Astrocyte (in vitro differentiated cells and primary cell): ENCODE measurements at regions not wholly inside any gene's neighbourhood (a gene's known extent, or its start where the extent isn't known, plus 50 kb on each side); places are given as distances from the start of the nearest gene placed in this dataset.

ENCODE experiments used
- DNase-seq: peaks from one replicate; pipeline ENCODE4 v3.0.0-alpha.2; 2010; ENCODE audit warnings: low read depth
- FAIRE-seq: peaks from 2 replicates; lab custom pipeline; 2011; peaks lifted over from hg19 to GRCh38; lab: Jason Lieb, UNC
- H2AFZ ChIP-seq: 2 replicates; pipeline ENCODE4 v1.6.0; 2012; ENCODE audit warnings: low read depth, low read length, inconsistent platforms
- H3K27ac ChIP-seq: 2 replicates; pipeline ENCODE4 v1.5.1; 2011; ENCODE audit warnings: low read depth, low read length, inconsistent platforms
- H3K27me3 ChIP-seq: 2 replicates; pipeline ENCODE4 v1.6.0; 2011; ENCODE audit warnings: low read length, inconsistent platforms; ENCODE audit not compliant: insufficient read depth
- H3K36me3 ChIP-seq: 2 replicates; pipeline ENCODE4 v1.5.1; 2011; ENCODE audit warnings: low read length, inconsistent platforms; ENCODE audit not compliant: insufficient read depth
- H3K4me1 ChIP-seq: 2 replicates; pipeline ENCODE4 v1.5.1; 2011; ENCODE audit warnings: low read length, inconsistent platforms; ENCODE audit not compliant: insufficient read depth
- H3K4me2 ChIP-seq: 2 replicates; pipeline ENCODE4 v1.6.0; 2012; ENCODE audit warnings: low read length, inconsistent platforms
- H3K4me3 ChIP-seq: 2 replicates; pipeline ENCODE4 v1.5.1; 2011; ENCODE audit warnings: low read depth, mild to moderate bottlenecking, low read length, inconsistent platforms; ENCODE audit not compliant: insufficient read depth
- H3K79me2 ChIP-seq: 2 replicates; pipeline ENCODE4 v1.6.0; 2012; ENCODE audit warnings: mild to moderate bottlenecking, low read length, inconsistent platforms; ENCODE audit not compliant: insufficient read depth
- H3K9ac ChIP-seq: 2 replicates; pipeline ENCODE4 v1.6.0; 2012; ENCODE audit warnings: mild to moderate bottlenecking, low read length, inconsistent platforms
- H3K9me3 ChIP-seq: 2 replicates; pipeline ENCODE4 v1.5.1; 2012; ENCODE audit warnings: low read depth, mild to moderate bottlenecking, low read length, inconsistent platforms; ENCODE audit not compliant: insufficient read depth
- H4K20me1 ChIP-seq: 2 replicates; pipeline ENCODE4 v1.6.0; 2012; ENCODE audit warnings: low read length, inconsistent platforms; ENCODE audit not compliant: insufficient read depth
- H3K27ac Mint-ChIP-seq: one replicate; pipeline ENCODE4 v1.8.0; 2021; ENCODE audit warnings: mild to moderate bottlenecking, mixed read lengths; ENCODE audit not compliant: unreplicated experiment
- H3K27me3 Mint-ChIP-seq: one replicate; pipeline ENCODE4 v1.8.0; 2021; ENCODE audit warnings: low read depth, mixed read lengths; ENCODE audit not compliant: unreplicated experiment
- H3K36me3 Mint-ChIP-seq: one replicate; pipeline ENCODE4 v1.8.0; 2021; ENCODE audit warnings: low read depth, mixed read lengths; ENCODE audit not compliant: unreplicated experiment
- H3K4me1 Mint-ChIP-seq: one replicate; pipeline ENCODE4 v1.8.0; 2021; ENCODE audit warnings: low read depth, mixed read lengths; ENCODE audit not compliant: unreplicated experiment
- H3K4me3 Mint-ChIP-seq: one replicate; pipeline ENCODE4 v1.8.0; 2021; ENCODE audit warnings: mild to moderate bottlenecking, moderate library complexity, mixed read lengths; ENCODE audit not compliant: unreplicated experiment
- H3K9me3 Mint-ChIP-seq: one replicate; pipeline ENCODE4 v1.8.0; 2021; ENCODE audit warnings: mild to moderate bottlenecking, mixed read lengths; ENCODE audit not compliant: unreplicated experiment
- CTCF ChIP-seq: IDR thresholded peaks from 2 replicates; pipeline ENCODE4 v1.5.1; 2011; ENCODE audit warnings: low read depth, mild to moderate bottlenecking, inconsistent platforms, low read length, moderate library complexity; ENCODE audit not compliant: insufficient read depth
- EZH2 ChIP-seq: IDR thresholded peaks from 2 replicates; pipeline ENCODE4 v1.6.1; 2012; ENCODE audit warnings: mild to moderate bottlenecking, low read length, inconsistent platforms; ENCODE audit not compliant: insufficient read depth

- H3K4me2 ChIP-seq: no peak overlapping the region
- H3K9me3 Mint-ChIP-seq: no peaks in the 10 kb centered on the region
These were observed 379.5 kb upstream of the MAD2L1 start for GRCh38 chr4:120446051-120446567.

GRCh38 chr4:120445186-120445585 is 378.5 kb upstream of the MAD2L1 start:
- Histone ChIP-seq H2AFZ (no peak overlapping the region), H3K4me3 (no peak overlapping the region), H3K9me3 (no peaks in the 10 kb centered on the region), H3K27me3 (no peaks in the 10 kb centered on the region), H3K4me2 (no peak overlapping the region), H3K9ac (no peak overlapping the region), H3K79me2 (no peaks in the 10 kb centered on the region), H3K36me3 (no peaks in the 10 kb centered on the region), H4K20me1 (no peaks in the 10 kb centered on the region), H3K4me1 (no peaks in the 10 kb centered on the region), H3K27ac (no peak overlapping the region)
- Mint-ChIP-seq H3K27me3 (peaks cover 2% of the 10 kb centered on the region), H3K4me3 (no peak overlapping the region), H3K4me1 (peaks cover 2% of the 10 kb centered on the region), H3K36me3 (no peaks in the 10 kb centered on the region), H3K9me3 (no peaks in the 10 kb centered on the region), H3K27ac (no peak overlapping the region)
- no peak for TF ChIP-seq EZH2
- no peak for TF ChIP-seq CTCF
- FAIRE-seq (no peak), DNase-seq (no peak)

More at GRCh38 chr4:120446051-120446567, 379.5 kb upstream of the MAD2L1 start:
- TF ChIP-seq EZH2 (no peak), CTCF (no peak)
- Histone ChIP-seq H3K4me1 (no peaks in the 10 kb centered on the region), H3K9me3 (no peaks in the 10 kb centered on the region), H3K36me3 (no peaks in the 10 kb centered on the region), H3K27ac (no peak overlapping the region), H3K4me3 (no peak overlapping the region), H3K79me2 (no peaks in the 10 kb centered on the region), H4K20me1 (no peaks in the 10 kb centered on the region), H2AFZ (no peak overlapping the region), H3K27me3 (no peaks in the 10 kb centered on the region), H3K9ac (no peak overlapping the region)
- H3K4me1 Mint-ChIP-seq: peaks cover 2% of the 10 kb centered on the region
- DNase-seq (no peak), FAIRE-seq (no peak)
- no peak overlapping the region for H3K27ac Mint-ChIP-seq
- H3K27me3 Mint-ChIP-seq: no peaks in the 10 kb centered on the region
- H3K36me3 Mint-ChIP-seq: no peaks in the 10 kb centered on the region
- no peak overlapping the region for H3K4me3 Mint-ChIP-seq

- no peaks in the 10 kb centered on the region for H3K79me2 ChIP-seq
- Mint-ChIP-seq H3K27me3 (peaks cover 2% of the 10 kb centered on the region), H3K27ac (no peak overlapping the region), H3K36me3 (no peaks in the 10 kb centered on the region), H3K4me1 (peaks cover 2% of the 10 kb centered on the region), H3K9me3 (no peaks in the 10 kb centered on the region), H3K4me3 (no peak overlapping the region)
- H3K9me3 ChIP-seq: no peaks in the 10 kb centered on the region
- H3K27me3 ChIP-seq: no peaks in the 10 kb centered on the region
- H3K4me2 ChIP-seq: no peak overlapping the region
- no peak overlapping the region for H3K27ac ChIP-seq
- H3K36me3 ChIP-seq: no peaks in the 10 kb centered on the region
- H3K4me3 ChIP-seq: no peak overlapping the region
- H4K20me1 ChIP-seq: no peaks in the 10 kb centered on the region
- H2AFZ ChIP-seq: no peak overlapping the region
- FAIRE-seq (no peak), DNase-seq (no peak)
- H3K9ac ChIP-seq: no peak overlapping the region
- TF ChIP-seq EZH2: no peak
- TF ChIP-seq CTCF: no peak
- no peaks in the 10 kb centered on the region for H3K4me1 ChIP-seq
These were observed 376.5 kb upstream of the MAD2L1 start for GRCh38 chr4:120443116-120443515.
